ENCODE measurements at regions not wholly inside any gene's neighbourhood (a gene's known extent, or its start where the extent isn't known, plus 50 kb on each side); places are given as distances from the start of the nearest gene placed in this dataset.
A peak's percentile ranks its signal among the peaks of the same experiment; 100 is the strongest.

DNA sequence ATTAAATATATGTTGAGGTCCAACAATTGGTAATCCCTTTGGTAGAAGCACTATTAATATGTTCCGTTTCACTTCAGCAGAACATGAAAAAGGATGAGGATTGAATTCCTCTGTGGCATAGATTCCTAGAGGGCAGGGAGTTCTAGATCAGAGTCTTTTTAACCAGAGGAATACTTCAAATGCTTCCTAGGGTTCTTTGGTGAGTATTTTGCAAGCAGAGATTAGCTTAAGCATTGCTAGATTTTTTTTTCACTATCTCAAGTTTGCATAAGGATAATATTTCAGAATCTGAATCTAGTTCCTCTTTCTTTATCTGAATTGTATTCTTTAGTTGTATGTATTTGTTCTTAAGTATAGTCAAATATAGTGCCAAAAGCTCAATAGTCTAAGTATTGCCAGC is 116.6 kb upstream of the ADAMTSL1 start:
- DNase-seq, result no peak

DNA sequence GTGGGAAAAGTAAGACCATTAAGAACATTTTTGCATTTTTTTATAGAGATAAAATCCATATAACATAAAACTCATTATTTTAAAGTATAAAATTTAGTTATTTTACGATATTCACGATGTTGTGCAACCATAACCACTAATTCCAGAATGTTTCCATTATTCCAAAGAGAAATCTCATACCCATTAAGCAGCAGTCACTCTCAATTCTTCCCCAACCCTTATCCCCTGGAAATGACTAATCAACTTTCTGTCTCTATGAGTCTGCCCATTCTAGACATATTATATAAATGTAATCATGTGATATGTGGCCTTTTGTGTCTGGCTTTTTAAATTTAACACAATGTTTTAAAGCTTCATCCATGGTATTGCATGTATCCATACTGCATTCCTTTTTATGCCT is 115.6 kb upstream of the ADAMTSL1 start:
- no peak for DNase-seq

DNA sequence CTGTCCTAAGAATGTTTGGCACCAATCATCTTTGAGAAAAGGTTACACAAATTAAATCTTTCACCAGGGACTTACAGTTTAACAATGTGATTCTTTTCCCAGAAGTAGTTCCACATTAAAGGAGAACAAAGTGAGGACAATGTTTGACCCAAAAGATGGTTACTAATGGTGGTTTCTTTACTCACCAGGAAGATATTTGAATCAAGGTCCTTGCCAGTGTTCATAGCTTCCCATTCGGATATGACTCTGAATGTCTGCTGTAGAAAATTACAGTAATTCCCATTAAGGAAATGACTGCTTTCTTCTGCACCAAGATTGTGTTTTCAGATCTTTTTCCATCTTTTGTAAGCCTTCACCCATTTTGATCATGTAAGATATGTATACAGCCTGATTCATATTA is 114.6 kb upstream of the ADAMTSL1 start:
- no peak for DNase-seq

DNA sequence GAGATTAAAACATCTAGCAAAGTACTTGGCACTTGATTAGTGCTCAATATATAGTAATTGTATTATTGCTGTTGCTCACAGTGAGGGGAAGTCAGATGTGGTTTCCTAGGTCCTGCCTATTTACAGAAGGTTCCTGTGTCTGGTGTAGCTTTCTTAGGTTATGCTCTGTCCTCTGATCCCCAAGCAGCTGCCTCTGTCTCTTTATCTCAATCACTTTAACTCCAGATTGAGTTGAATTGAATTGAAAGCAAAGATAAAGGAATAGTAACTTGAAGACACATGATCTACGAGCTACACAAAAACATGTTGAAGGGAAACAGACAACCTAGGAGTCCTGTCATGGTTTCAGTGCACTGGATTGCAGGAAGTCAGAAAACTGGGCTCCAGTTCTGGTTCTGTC is 113.9 kb upstream of the ADAMTSL1 start:
- DNase-seq, result no peak

DNA sequence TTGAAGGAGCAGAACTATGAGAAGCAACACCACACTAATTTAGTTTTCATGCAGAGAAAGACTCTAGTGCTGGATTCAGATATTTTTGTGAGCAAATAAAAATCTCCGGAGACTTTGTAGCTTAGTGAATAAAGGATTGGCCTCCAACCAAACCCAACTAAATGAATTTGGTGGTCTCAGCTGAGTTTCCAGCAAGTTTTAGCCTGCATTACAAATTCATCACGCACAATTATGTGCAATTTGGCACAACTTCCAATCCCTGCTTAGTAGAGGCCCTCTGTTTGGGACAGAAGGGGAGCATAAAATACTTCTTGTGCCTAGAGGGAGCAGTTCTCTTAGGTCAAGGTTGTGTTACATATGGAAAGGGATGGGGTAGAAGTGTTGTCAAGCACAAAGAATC is 112.3 kb upstream of the ADAMTSL1 start:
- DNase-seq, result no peak

DNA sequence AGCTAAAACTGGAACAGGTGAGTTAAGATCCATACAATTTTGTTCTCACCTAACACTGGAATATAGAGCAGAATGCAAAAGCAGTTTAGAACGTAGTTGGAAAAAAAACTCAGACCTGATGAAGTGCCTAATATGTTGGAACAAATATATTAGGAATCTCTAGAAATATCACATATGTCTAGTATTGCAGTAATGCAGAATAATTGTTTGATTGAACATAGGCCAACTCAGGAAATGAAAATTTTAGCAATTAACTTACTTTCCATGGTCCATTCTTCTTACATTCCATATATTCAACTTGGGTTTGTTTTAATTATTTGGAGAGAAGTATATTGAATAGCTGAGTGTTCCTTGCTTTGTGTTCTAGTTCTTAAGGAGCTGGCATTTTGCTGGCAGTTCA is 111.8 kb upstream of the ADAMTSL1 start:
- DNase-seq, result no peak

DNA sequence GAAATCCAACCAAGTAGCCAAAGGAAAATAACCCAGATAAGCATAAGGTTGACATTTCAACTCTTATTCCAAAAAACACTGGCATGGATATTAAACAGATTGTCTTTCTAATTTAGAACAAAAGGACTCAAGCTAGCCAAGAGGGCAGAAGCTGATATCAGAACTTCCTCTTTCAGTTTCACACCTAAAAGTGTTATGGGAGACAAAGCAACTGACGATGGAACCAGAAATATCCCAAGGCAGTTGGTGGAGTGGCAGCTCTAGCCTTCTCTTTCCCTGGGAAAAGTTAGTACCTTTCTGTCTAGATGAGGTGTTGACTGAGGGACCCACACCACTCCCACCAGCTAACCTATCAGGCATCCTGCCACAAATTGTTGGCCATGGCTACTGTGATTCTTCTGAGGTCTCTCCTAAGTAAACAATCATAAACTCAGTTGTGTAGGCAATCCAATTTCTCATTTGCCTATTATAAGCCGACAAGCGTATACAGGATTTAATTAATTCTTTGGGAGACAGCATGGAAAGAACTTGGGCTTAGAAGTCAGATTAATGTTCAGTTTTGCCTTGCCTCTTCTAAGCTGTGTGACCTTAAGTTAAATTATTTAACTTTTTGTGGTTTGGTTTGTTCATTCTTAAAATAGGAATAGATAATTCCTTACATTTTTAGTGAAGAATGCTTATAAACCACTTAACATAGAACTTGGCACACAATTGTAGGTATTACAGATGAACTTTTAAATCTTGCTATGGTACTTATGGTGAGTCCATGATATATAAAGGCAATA is 110.9 kb upstream of the ADAMTSL1 start:
- DNase-seq, result no peak

DNA sequence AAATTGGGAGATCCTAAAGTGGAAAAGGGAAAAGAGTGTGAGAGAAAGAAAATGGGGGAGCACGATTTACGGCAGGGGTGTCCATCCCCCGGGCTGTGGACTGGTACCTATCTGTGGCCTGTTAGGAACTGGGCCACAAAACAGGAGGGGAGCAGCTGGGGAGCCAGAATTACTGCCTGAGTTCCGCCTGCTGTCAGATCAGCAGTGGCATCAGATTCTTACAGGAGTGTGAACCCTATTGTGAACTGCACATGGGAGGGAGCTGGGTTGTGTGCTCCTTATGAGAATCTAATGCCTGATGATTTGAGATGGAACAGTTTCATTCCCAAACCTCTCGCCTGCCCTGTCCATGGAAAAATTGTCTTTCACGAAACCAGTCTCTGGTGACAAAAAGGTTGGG is 108.3 kb upstream of the ADAMTSL1 start:
- DNase-seq, result no peak

DNA sequence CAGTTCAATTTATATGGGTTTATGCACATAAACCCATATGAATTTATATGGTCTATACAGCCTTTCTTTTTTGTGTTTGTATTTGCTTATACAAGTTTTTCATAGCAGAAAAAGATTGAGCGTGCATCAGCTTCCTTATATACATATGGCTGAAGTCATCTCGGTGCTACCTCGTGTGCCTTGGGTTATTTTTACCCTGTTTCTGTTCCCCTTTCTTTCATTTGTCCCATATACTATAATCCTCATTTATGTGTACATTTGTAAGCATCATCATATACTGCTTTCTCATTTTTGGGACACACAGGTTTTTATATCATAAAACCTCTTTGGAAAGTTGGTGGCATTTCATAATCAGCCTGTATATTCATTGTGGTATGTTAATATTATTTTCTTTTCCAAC is 107.8 kb upstream of the ADAMTSL1 start:
- DNase-seq, result no peak

DNA sequence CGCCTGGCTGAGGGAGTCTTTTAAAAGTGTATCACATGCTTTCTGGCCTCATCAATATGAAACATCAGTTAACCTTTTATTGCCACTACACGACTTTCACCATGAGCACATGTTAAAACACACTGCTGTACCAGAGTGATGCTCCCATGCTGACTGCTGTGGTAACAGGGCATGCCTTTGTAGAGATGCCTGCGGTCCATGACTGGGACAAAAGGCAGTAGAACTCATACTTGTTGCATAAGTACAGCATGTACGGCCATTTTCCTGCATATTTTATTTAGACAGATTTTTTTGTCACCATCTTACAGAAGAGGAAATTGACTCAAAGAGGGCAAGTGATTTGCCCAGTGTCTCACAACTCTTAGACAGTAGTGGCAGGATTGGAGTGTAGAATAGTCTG is 105.7 kb upstream of the ADAMTSL1 start:
- DNase-seq, result no peak

DNA sequence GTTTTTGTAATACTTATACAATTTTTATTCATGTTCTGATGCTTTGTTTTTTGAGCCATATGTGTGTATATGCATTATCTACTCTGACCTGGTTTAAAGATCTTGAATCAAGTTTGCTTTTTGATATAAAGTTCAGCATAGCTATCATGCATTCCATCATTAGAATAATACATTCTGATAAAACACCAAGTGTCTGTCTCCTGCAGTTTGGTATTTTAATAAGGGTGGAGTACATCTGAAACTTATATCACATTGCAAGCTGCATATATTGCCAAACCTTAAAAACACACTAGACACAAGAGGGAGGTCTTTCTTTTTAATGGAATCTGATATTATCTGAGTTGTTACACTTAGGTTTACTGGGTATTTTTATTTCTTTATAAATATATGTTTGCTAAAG is 102.8 kb upstream of the ADAMTSL1 start:
- no peak for DNase-seq

DNA sequence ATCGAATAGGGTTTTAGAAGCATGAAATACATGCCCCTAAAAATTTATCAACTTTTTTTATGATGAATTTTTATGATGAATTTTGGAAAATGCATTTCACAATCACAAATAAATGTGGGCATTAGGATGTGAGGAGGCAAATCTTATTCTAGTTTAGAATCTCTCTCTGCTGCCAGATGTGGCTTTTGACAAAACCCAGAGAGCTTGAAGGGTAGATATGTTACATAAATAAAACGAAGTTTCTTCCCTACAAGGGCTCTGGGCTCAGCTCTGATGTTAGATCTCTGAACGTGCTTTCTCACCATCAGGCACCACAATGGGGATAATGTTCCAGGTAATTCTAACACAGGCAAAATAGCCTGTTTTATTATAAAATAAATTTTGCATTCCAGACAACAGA is 102.3 kb upstream of the ADAMTSL1 start:
- DNase-seq, result no peak

DNA sequence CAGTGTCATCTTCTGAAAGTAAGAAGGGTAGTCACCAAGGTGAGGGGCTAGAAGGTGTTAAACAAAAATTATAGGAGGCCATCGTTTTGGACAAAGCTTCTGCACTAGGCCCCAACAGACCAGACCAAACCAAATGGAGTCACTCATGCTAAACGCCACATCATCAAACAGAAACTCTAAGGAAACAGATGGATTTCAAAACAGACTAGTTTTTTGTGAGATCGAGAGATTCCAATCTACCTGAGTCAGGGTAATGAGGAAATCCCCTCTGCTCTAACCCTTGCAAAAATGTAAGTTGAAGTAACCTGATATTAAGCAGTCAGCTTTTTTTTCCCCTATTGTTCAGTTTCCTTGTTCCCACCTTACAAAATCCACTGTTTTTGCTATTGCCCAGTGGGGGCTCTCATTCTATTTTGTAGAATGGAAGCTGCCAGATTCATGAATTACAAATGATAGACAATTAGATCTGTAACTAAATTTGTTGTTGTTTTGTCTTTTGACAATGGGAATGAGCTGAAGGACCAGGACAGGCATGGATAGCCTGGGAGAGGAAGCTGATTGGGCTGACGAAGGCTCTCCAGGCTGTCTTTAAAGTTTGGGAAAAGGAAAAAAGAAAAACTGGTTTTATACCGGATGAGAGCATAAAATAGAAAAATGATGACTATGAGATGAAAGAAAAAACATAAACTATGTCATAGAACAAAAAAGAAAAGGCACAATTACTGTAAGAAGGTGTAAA is 94.7 kb upstream of the ADAMTSL1 start:
- no peak for DNase-seq

DNA sequence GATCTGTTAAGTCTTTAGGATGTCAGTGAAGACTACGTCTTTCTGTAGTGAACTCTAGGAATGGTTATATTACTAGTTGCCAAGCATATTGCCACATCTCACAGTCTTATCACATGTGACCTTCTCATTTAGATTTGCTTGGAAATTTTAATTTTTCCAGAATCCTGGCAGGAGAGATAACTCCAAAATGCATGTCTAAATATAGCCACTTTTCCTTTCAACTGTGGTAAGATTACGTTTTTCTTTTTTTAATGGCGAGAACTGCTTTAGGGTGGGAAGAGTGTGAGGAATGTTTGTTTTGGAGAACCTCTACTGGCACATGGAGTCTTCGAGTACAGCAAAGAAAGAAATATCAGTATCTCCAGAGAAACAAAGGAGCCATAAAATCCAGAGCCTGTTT is 91.7 kb upstream of the ADAMTSL1 start:
- DNase-seq, result no peak

DNA sequence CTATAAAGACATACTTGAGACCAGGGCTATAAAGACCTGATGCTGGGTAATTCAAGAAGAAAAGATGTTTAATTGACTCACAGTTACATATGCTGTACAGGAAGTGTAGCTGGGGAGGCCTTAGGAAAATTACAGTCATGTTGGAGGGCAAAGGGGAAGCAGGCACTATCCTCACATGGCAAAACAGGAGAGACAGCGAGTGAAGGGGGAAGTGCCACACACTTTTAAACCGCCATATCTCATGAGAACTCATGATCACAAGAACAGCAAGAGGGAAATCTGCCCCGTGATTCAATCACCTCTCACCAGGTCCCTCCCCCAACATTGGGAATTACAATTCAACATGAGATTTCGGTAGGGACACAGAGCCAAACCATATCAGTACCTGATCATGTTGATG is 89.9 kb upstream of the ADAMTSL1 start:
- no peak for DNase-seq

DNA sequence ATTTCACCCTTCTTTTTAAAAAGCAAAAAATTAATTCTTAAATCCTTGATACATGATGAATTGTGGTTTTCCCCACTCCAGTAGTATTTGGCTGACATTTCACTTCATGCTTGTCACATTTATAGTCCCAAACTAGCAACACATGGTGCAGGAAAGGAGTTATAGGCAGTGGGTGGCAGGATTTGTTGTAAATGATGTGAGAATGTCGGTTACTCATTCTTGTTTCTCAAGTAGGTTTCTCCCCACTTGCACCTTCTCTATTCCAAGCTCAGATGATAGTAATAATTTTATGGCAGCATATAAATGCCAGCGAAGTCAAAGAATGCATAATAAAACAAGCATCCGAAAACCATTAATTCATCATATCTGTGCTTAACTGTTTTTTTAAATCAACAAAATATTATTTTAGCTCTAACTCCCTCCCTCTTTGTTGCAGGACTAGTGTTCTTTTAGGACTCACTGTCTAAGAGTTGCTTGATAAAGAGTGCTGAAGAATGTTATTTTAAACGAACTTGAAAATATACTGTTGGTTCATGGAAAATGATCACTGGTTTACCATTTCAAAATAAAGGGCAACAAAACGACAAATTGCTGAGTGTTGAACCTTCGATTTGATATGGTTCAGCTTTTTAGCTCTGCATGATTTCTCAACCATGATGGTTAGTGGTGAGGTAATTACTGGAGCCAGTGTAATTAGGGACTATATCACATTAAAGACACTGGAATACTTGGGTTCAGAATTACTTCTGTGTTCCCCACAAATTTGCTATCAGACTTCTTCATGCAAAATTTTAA is 88.1 kb upstream of the ADAMTSL1 start:
- DNase-seq, result no peak

DNA sequence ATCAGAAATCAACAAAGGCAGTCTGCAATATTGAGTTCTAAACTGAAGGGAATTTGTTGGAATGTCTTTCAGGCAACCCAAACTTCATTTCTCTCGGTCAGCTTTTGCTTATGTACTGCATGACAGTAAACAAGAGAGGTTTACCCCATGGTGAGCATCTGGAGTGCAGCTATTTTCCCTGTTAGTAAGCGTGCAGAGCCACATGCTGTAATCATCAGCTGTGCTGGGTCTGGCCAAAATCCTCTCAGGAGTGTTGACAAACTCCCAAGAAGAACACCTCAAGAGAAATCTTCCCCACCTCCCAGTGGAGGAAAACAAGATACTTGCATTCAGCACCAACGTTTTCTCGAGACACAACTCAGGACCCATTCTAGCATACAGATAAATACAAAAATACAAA is 83.6 kb upstream of the ADAMTSL1 start:
- DNase-seq, result peak; percentile 36

DNA sequence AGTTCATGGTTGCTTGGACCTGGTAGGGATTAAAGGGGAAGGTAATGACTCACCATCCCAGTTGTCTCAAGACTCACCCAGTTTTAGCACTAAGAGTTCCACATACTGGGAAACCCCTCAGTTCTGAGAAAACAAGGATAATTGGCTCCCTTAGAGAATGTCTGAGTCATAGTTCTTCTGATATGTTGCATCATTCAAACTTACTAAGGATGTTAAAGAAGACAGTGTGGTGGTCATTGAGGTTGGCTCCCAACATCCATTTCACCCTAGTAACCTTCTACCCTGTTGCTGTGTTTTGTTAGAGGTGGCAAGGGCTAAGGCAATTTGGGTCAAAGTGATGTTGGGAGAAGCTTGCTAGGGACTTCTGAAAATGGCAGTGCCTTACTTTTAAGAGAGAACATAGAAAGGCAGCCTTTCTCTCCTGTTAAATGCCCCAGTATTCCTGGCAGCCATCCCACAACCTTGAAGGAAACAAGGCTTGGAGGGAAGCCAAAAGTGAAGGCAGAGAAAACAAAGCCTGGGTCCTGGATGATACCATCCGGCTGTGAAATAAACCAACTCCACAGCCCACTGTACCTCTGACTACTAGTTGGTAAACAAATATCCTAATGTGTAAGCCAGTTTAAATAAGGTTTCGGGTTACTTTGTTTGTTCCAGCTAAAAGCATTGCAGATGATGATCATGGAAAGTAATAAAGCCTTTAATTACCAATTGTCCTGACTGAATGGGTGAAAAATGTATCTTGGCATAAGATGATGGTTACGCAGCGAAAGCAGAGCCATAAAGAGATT is 80.4 kb upstream of the ADAMTSL1 start:
- peak; percentile 82 for DNase-seq

DNA sequence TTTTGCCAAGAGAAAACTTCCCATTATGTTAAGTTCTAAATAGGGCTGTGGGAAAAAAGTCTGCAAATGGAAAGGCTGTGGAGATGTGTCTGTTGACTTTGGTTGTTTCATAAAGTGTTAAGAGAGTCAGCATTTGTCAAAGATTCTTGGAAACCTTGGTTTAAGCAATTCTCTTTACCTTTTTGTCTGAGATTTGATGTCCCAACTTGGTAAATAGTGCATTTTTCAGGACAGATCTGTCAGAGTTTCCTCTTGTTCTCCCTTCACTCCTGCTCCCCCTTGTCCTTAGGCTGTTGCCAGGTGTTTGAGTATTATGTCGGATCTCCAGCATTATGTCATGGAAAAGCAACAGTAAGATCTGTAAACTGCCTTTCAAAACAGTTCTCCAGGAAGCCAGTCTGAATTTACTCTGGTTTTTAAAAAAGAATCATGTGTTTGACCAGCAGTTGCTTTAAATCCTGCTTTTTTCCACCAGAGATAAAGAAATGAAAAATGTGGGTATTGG is 79.1 kb upstream of the ADAMTSL1 start:
- DNase-seq, result no peak

DNA sequence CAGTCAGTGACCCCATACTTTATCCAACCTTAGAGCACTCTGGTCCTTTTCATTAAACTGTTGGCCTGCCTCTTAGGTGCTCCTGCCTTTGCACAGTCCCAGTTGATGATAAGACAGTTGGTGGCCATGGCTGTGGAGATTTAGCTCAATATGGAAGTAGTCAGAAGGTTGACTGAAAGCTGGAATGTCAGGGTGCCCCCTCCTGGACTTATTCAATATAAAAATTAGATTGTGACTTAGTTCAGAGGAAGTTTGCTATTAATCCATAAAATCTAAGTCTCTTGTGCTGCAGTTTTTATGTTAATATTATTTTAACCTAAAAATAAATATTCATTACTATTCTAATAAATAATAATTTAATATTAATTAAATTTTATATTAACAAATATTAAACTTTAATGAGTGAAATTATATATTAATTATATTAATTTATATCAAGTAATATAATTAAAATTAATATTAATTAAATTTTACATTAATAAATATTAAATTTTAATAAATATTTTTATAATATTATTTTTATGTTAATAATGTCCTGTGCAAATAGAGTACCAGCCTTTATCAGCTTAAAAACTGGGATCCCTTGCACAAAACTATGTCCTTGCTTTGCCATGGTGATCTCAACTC is 77.7 kb upstream of the ADAMTSL1 start:
- no peak for DNase-seq

DNA sequence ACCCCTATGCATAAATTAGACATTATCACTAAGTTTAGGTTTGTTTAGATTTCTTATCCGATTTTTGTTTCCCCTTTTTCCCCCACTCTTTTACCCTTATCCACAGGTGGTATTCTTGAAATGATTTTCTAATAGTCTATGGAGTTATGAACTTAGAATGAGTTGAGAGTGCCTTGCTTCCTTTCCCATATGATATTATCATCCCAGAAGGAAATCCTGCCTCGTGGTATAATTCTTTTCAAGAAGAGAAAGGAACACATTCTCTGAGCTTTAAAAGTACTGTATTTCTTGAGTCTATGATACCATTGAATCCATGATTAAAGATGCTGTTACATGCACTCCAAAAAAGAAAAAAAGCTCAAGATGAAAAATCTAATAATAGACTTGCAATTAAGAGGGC is 76.9 kb upstream of the ADAMTSL1 start:
- DNase-seq, result no peak

DNA sequence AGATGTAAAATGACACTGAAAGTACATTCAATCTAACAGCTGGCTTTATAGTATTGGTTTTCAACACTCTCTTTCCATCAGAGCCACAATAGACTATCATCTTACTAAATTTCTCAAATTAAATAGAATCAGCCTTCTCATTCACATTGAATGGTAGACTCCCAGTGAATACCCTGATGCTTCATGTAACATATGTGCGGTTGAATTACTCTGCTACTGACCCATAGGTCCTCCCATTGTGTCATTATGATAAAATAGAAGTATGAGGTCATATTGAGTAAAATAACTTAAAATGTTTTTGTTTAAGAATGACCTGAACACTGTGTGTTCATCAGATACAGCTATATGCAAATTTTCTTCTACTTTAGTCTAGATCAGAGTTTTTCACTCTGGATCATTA is 75.9 kb upstream of the ADAMTSL1 start:
- DNase-seq, result no peak

All from NCI-H2227 treated with DMSO at 0.1 percent for 48 hours (cell line).